SU-DHL-6 (cell line): ENCODE measurements at regions not wholly inside any gene's neighbourhood (a gene's known extent, or its start where the extent isn't known, plus 50 kb on each side); places are given as distances from the start of the nearest gene placed in this dataset.

Experiments
- EZH2phosphoT487 ChIP-seq: fragments of 200-600 bp; sonication (generic), shearing (Covaris generic); conservative IDR thresholded peaks from 2 replicates; pipeline ENCODE4 v1.6.1; 2018; ENCODE audit warnings: mild to moderate bottlenecking, antibody characterized with exemption, low read length, moderate library complexity, mixed read lengths
- TF ChIP-seq, protein P1 (sequence below): fragments of 200-600 bp; sonication (generic); IDR thresholded peaks from one replicate; pipeline ENCODE4 v1.5.1; 2017; ENCODE audit warnings: antibody characterized with exemption, mild to moderate bottlenecking, low read length, moderate library complexity; ENCODE audit not compliant: insufficient read depth, poor library complexity, severe bottlenecking

DNA sequence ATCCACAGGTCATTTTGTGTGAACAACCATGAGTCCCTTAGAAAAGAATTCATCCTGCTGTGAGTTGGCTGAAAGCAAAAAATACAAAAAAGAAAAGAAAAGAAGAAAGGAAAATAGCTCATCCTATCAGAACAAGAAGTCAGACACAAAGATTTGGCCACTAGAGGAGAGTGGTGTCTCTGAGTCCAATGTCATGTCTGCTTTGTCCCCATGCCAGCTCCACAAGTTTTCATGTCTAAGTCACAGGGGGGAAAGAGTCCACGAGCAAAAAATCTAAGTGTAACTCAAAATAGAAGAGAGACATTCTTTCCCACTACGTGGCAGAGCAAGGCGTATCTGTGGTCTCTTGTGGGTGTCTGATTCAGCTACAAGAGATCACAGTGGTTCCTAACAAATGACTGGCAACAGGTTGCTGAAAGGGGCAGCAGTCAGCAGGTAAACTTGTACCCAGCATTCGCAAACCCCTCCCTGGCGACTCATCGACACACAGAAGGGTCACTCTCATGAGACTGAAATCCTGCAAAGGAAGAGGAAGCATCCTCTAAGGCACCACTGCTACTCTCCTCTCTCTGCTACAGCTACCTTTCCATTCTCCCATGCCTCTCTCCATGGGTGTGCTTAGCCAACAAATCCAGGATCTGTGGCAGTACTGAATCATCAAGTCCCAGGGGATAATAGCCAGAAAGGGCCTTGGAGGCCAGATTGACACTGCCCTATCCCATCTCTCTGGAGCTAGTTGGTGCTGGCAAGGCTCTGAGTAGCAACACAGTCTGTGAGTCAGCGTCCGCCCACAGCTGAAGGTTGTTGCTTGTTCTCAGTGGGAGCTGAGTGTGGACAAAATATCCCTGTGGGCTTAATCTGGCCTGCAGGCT is 123.0 kb upstream of the SLC39A10 start:
- TF ChIP-seq, protein P1, sequence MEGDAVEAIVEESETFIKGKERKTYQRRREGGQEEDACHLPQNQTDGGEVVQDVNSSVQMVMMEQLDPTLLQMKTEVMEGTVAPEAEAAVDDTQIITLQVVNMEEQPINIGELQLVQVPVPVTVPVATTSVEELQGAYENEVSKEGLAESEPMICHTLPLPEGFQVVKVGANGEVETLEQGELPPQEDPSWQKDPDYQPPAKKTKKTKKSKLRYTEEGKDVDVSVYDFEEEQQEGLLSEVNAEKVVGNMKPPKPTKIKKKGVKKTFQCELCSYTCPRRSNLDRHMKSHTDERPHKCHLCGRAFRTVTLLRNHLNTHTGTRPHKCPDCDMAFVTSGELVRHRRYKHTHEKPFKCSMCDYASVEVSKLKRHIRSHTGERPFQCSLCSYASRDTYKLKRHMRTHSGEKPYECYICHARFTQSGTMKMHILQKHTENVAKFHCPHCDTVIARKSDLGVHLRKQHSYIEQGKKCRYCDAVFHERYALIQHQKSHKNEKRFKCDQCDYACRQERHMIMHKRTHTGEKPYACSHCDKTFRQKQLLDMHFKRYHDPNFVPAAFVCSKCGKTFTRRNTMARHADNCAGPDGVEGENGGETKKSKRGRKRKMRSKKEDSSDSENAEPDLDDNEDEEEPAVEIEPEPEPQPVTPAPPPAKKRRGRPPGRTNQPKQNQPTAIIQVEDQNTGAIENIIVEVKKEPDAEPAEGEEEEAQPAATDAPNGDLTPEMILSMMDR, result no peak
- TF ChIP-seq EZH2phosphoT487, result no peak
